ENCODE measurements at regions not wholly inside any gene's neighbourhood (a gene's known extent, or its start where the extent isn't known, plus 50 kb on each side); places are given as distances from the start of the nearest gene placed in this dataset.

DNA sequence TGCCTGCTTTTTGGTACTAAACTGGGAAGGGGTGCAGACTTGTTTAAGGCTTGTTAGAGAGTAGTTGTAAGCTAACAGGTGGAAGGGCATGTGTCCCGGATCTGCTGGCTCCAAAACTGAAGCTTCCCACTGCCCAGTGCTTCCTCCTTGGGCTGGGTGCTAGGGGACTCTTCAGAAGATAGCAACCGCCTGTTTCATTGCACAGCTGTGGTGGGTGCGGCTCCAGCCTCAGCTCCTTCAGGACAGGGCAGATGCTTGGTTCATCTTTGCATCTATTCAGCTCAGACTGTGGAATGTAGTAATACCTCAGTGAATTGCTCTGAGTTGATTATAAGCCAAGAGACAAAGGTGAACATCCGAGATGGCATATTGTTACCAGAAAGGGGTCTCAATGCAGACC, 527.1 kb downstream of the TYW1 start:
- POLR2A ChIA-PET (ENCODE audit: partially characterized antibody): no interaction called here
- CTCF ChIA-PET (ENCODE audit: partially characterized antibody): no interaction called here
- Histone ChIP-seq H3K27ac (ENCODE audit: low read depth, low read length) (no peak overlapping the region), H3K4me1 (ENCODE audit: insufficient read depth, low read length) (no peaks in the 10 kb centered on the region), H3K4me3 (ENCODE audit: low read length in 2 of 2) (no peak overlapping the region), H3K27me3 (ENCODE audit: insufficient read depth, low read length) (no peaks in the 10 kb centered on the region), H3K9me3 (ENCODE audit: control insufficient read depth in 1 of 2, low read length in 2 of 2) (no peaks in the 10 kb centered on the region), H3K36me3 (ENCODE audit: insufficient read depth, low read length) (no peaks in the 10 kb centered on the region)
- H3K4me1 Mint-ChIP-seq: no peaks in the 10 kb centered on the region
- H3K36me3 Mint-ChIP-seq: no peaks in the 10 kb centered on the region
- peaks cover 0 to 1% of the 10 kb centered on the region in 2 donors for H3K27me3 Mint-ChIP-seq
- peaks cover 0 to 18% (median 5%) of the 10 kb centered on the region in 8 donors for H3K9me3 Mint-ChIP-seq
- H3K27ac Mint-ChIP-seq: no peak overlapping the region
- no peak for DNase-seq
- H3K4me3 Mint-ChIP-seq: no peak overlapping the region
- intact Hi-C loops (cut with micrococcal nuclease): no loop called here

DNA sequence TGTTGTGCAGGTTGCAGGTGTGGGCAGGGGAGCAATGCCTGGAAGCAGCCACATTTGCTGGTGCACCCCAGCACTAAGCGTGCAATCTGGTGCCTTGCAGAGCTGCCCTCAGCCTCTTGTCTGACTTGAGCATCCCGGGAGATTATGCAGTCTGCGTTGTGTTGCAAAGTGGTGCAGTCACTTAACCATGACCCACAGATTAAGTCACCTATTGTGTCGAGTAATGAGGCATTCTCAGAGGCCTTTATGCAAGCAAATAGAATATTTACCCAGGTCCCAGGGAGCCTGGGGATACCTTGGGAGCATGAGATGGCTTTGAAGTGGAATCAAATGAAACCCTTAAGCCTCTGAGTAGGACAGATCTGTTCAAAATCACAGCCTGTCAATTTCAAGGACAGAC, 529.0 kb downstream of the TYW1 start:
- CTCF ChIA-PET (ENCODE audit: partially characterized antibody): no interaction called here

GRCh38 chr7:67535241-67535989, 538.8 kb downstream of the TYW1 start:
- ChIA-PET POLR2A (ENCODE audit: partially characterized antibody) (no interaction called here), CTCF (ENCODE audit: partially characterized antibody) (no interaction called here)
- H3K27me3 Mint-ChIP-seq: no peaks in the 10 kb centered on the region
- H3K9me3 Mint-ChIP-seq: peaks cover 0 to 12% (median 5%) of the 10 kb centered on the region in 8 donors
- H3K4me3 Mint-ChIP-seq: no peak overlapping the region
- intact Hi-C loops (cut with micrococcal nuclease): no loop called here
- DNase-seq: no peak
- no peak overlapping the region for H3K27ac Mint-ChIP-seq
- no peaks in the 10 kb centered on the region for H3K4me1 Mint-ChIP-seq
- H3K36me3 Mint-ChIP-seq: no peaks in the 10 kb centered on the region
- H3K36me3 ChIP-seq (ENCODE audit: insufficient read depth, low read length): no peaks in the 10 kb centered on the region
- no peaks in the 10 kb centered on the region for H3K27me3 ChIP-seq (ENCODE audit: insufficient read depth, low read length)
- H3K4me3 ChIP-seq (ENCODE audit: low read length in 2 of 2): no peak overlapping the region
- H3K27ac ChIP-seq (ENCODE audit: low read depth, low read length): no peak overlapping the region
- no peaks in the 10 kb centered on the region for H3K4me1 ChIP-seq (ENCODE audit: insufficient read depth, low read length)
- no peaks in the 10 kb centered on the region for H3K9me3 ChIP-seq (ENCODE audit: control insufficient read depth in 1 of 2, low read length in 2 of 2)

More for the DNA sequence above, 529.0 kb downstream of the TYW1 start:
- no peaks in the 10 kb centered on the region for H3K4me1 ChIP-seq (ENCODE audit: insufficient read depth, low read length)
- H3K27ac ChIP-seq (ENCODE audit: low read depth, low read length): no peak overlapping the region
- no peak overlapping the region for H3K4me3 Mint-ChIP-seq
- no peak for DNase-seq
- H3K27me3 ChIP-seq (ENCODE audit: insufficient read depth, low read length): no peaks in the 10 kb centered on the region
- no peaks in the 10 kb centered on the region for H3K36me3 Mint-ChIP-seq
- no peak overlapping the region for H3K4me3 ChIP-seq (ENCODE audit: low read length in 2 of 2)
- intact Hi-C loops (cut with micrococcal nuclease): no loop called here
- POLR2A ChIA-PET (ENCODE audit: partially characterized antibody): no interaction called here
- H3K9me3 ChIP-seq (ENCODE audit: control insufficient read depth in 1 of 2, low read length in 2 of 2): no peaks in the 10 kb centered on the region
- H3K27ac Mint-ChIP-seq: no peak overlapping the region
- peaks cover 0 to 14% (median 3%) of the 10 kb centered on the region in 8 donors for H3K9me3 Mint-ChIP-seq
- no peaks in the 10 kb centered on the region for H3K4me1 Mint-ChIP-seq
- H3K27me3 Mint-ChIP-seq: no peaks in the 10 kb centered on the region
- no peaks in the 10 kb centered on the region for H3K36me3 ChIP-seq (ENCODE audit: insufficient read depth, low read length)

GRCh38 chr7:67542916-67543315, 546.3 kb downstream of the TYW1 start:
- peaks cover 0 to 24% (median 4%) of the 10 kb centered on the region in 8 donors for H3K9me3 Mint-ChIP-seq
- no peaks in the 10 kb centered on the region for H3K27me3 Mint-ChIP-seq

DNA sequence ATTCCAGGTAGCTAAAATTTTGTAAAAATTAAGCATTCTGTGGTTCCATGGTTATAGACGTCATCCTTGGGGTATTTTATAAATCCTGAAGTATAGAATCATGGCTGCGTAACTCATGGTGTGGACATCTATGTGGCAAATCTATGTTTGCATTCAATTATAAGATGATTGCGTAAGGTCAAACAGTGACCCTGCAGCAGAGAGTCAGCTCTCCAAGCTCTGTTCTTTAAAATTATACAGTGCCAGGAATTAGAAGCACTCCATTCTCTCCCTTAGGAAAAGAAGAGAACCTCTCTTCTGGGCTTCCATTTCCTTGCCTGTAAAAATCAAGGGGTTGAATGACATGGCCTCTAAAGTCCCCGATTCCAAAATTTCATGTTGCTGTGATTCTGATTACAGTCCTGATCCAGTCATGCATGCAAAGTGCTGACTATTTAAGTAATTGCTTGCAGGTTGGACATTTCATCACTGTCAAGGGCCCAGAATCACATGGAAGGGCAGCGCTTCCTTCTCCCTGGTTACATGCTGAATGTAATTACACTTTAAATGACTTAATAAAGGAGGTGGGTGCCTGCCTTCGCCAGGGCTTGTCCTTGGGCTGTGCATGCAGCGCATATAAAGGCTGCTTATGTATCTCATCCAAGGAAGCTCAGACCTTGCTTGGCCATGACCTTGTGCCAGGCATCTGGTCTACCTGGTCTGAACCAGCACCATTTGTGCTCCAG, 550.7 kb downstream of the TYW1 start:
- no peaks in the 10 kb centered on the region for H3K27me3 Mint-ChIP-seq
- Histone ChIP-seq H3K27me3 (ENCODE audit: insufficient read depth, low read length) (no peaks in the 10 kb centered on the region), H3K27ac (ENCODE audit: low read depth, low read length) (no peak overlapping the region), H3K36me3 (ENCODE audit: insufficient read depth, low read length) (no peaks in the 10 kb centered on the region), H3K4me3 (ENCODE audit: low read length in 2 of 2) (no peak overlapping the region), H3K4me1 (ENCODE audit: insufficient read depth, low read length) (no peaks in the 10 kb centered on the region), H3K9me3 (ENCODE audit: control insufficient read depth in 1 of 2, low read length in 2 of 2) (no peaks in the 10 kb centered on the region)
- H3K4me1 Mint-ChIP-seq: no peaks in the 10 kb centered on the region
- H3K9me3 Mint-ChIP-seq: peaks cover 0 to 28% (median 7%) of the 10 kb centered on the region in 8 donors
- intact Hi-C loops (cut with micrococcal nuclease): no loop called here
- H3K36me3 Mint-ChIP-seq: no peaks in the 10 kb centered on the region
- ChIA-PET POLR2A (ENCODE audit: partially characterized antibody) (no interaction called here), CTCF (ENCODE audit: partially characterized antibody) (no interaction called here)
- DNase-seq: no peak
- H3K4me3 Mint-ChIP-seq: no peak overlapping the region
- no peak overlapping the region for H3K27ac Mint-ChIP-seq

More at GRCh38 chr7:67542916-67543315, 546.3 kb downstream of the TYW1 start:
- Histone ChIP-seq H3K4me3 (ENCODE audit: low read length in 2 of 2) (no peak overlapping the region), H3K27me3 (ENCODE audit: insufficient read depth, low read length) (no peaks in the 10 kb centered on the region), H3K36me3 (ENCODE audit: insufficient read depth, low read length) (no peaks in the 10 kb centered on the region), H3K27ac (ENCODE audit: low read depth, low read length) (no peak overlapping the region), H3K4me1 (ENCODE audit: insufficient read depth, low read length) (no peaks in the 10 kb centered on the region), H3K9me3 (ENCODE audit: control insufficient read depth in 1 of 2, low read length in 2 of 2) (no peaks in the 10 kb centered on the region)
- no peaks in the 10 kb centered on the region for H3K4me1 Mint-ChIP-seq
- H3K4me3 Mint-ChIP-seq: no peak overlapping the region
- no peak overlapping the region for H3K27ac Mint-ChIP-seq
- H3K36me3 Mint-ChIP-seq: no peaks in the 10 kb centered on the region
- intact Hi-C loops (cut with micrococcal nuclease): no loop called here
- POLR2A ChIA-PET (ENCODE audit: partially characterized antibody): no interaction called here
- DNase-seq: no peak
- CTCF ChIA-PET (ENCODE audit: partially characterized antibody): no interaction called here

GRCh38 chr7:67549126-67549525, 552.5 kb downstream of the TYW1 start:
- CTCF ChIA-PET (ENCODE audit: partially characterized antibody): no interaction called here
- intact Hi-C loops (cut with micrococcal nuclease): no loop called here
- POLR2A ChIA-PET (ENCODE audit: partially characterized antibody): no interaction called here
- no peaks in the 10 kb centered on the region for H3K27me3 Mint-ChIP-seq
- H3K27ac Mint-ChIP-seq: no peak overlapping the region
- Histone ChIP-seq H3K9me3 (ENCODE audit: control insufficient read depth in 1 of 2, low read length in 2 of 2) (no peaks in the 10 kb centered on the region), H3K4me3 (ENCODE audit: low read length in 2 of 2) (no peak overlapping the region), H3K27ac (ENCODE audit: low read depth, low read length) (no peak overlapping the region), H3K4me1 (ENCODE audit: insufficient read depth, low read length) (no peaks in the 10 kb centered on the region), H3K27me3 (ENCODE audit: insufficient read depth, low read length) (no peaks in the 10 kb centered on the region), H3K36me3 (ENCODE audit: insufficient read depth, low read length) (no peaks in the 10 kb centered on the region)
- no peaks in the 10 kb centered on the region for H3K4me1 Mint-ChIP-seq
- peaks cover 0 to 28% (median 8%) of the 10 kb centered on the region in 8 donors for H3K9me3 Mint-ChIP-seq
- no peak overlapping the region for H3K4me3 Mint-ChIP-seq
- no peak for DNase-seq
- H3K36me3 Mint-ChIP-seq: no peaks in the 10 kb centered on the region

DNA sequence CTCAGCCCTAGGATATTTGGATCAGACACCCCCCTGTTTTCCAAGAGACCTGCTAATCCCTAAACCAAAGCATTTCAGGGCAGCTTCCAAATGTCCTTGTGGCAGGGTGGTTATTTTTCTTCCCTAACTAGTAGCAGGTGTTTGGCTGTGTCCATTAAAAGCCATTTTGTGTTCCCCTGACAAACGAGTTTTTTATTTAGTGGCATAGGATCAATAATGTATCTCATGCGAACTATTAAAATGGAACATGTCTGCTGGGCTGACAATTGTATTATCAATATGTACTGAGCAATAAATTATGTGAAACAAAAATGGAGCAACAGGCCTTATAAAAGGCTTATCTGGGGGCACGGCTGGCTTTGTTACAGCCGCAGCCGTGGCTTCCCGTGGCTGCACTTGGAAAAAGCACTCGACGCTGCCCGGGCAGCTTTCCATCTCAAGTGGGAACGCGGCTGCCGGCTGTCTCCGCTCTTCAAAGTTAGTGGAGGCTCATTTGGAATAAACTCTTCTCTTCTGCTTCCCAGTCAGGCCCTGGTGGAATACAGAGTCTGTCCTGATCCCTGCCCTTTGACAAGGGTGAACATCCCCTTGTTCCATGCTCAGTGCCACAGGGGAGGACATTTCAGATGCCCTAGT, 554.3 kb downstream of the TYW1 start:
- CTCF ChIA-PET (ENCODE audit: partially characterized antibody): no interaction called here
- H3K4me3 ChIP-seq (ENCODE audit: low read length in 2 of 2): no peak overlapping the region
- no peaks in the 10 kb centered on the region for H3K4me1 ChIP-seq (ENCODE audit: insufficient read depth, low read length)
- H3K27me3 ChIP-seq (ENCODE audit: insufficient read depth, low read length): no peaks in the 10 kb centered on the region
- H3K27ac Mint-ChIP-seq: no peak overlapping the region
- no peaks in the 10 kb centered on the region for H3K27me3 Mint-ChIP-seq
- intact Hi-C loops (cut with micrococcal nuclease): no loop called here
- H3K4me1 Mint-ChIP-seq: no peaks in the 10 kb centered on the region
- H3K9me3 Mint-ChIP-seq: peaks cover 0 to 21% (median 7%) of the 10 kb centered on the region in 8 donors
- no peaks in the 10 kb centered on the region for H3K9me3 ChIP-seq (ENCODE audit: control insufficient read depth in 1 of 2, low read length in 2 of 2)
- no peak overlapping the region for H3K27ac ChIP-seq (ENCODE audit: low read depth, low read length)
- no peaks in the 10 kb centered on the region for H3K36me3 ChIP-seq (ENCODE audit: insufficient read depth, low read length)
- POLR2A ChIA-PET (ENCODE audit: partially characterized antibody): no interaction called here
- no peaks in the 10 kb centered on the region for H3K36me3 Mint-ChIP-seq
- H3K4me3 Mint-ChIP-seq: no peak overlapping the region
- no peak for DNase-seq
